Skeletal muscle satellite cell (primary cell): ENCODE measurements at regions not wholly inside any gene's neighbourhood (a gene's known extent, or its start where the extent isn't known, plus 50 kb on each side); places are given as distances from the start of the nearest gene placed in this dataset.

ENCODE experiments used
- H3K27me3 ChIP-seq: 2 replicates; pipeline ENCODE4 v1.7.0; 2013; ENCODE audit warnings: low read length; ENCODE audit not compliant: control insufficient read depth, insufficient read depth
- H3K36me3 ChIP-seq: 2 replicates; pipeline ENCODE4 v1.7.0; 2013; ENCODE audit warnings: mild to moderate bottlenecking, control low read depth, low read length; ENCODE audit not compliant: insufficient read depth
- H3K4me1 ChIP-seq: 2 replicates; pipeline ENCODE4 v1.7.0; 2013; ENCODE audit warnings: low read length; ENCODE audit not compliant: control insufficient read depth, insufficient read depth
- H3K4me2 ChIP-seq: 2 replicates; pipeline ENCODE4 v1.7.0; 2013; ENCODE audit warnings: mild to moderate bottlenecking, low read length
- H3K4me3 ChIP-seq: 2 replicates; pipeline ENCODE4 v1.7.0; 2013; ENCODE audit warnings: low read length
- H3K9ac ChIP-seq: 2 replicates; pipeline ENCODE4 v1.7.0; 2013; ENCODE audit warnings: mild to moderate bottlenecking, low read depth, low read length, moderate library complexity
- H3K9me3 ChIP-seq: replicated peaks from 2 replicates; pipeline ENCODE4 v1.7.0; 2013; ENCODE audit warnings: mild to moderate bottlenecking, control low read depth, low read length

- Histone ChIP-seq H3K4me1 (peaks cover 29% of the 10 kb centered on the region), H3K9me3 (no peaks in the 10 kb centered on the region), H3K9ac (no peak overlapping the region), H3K36me3 (no peaks in the 10 kb centered on the region), H3K4me2 (no peak overlapping the region), H3K4me3 (no peak overlapping the region), H3K27me3 (no peaks in the 10 kb centered on the region)
These were observed 147.4 kb upstream of the EPHA3 start for GRCh38 chr3:88960019-88960418.

GRCh38 chr3:88963003-88963402, 144.4 kb upstream of the EPHA3 start:
- Histone ChIP-seq H3K4me1 (peaks cover 14% of the 10 kb centered on the region), H3K36me3 (no peaks in the 10 kb centered on the region), H3K4me2 (no peak overlapping the region), H3K9me3 (no peaks in the 10 kb centered on the region), H3K9ac (no peak overlapping the region), H3K27me3 (no peaks in the 10 kb centered on the region), H3K4me3 (no peak overlapping the region)

- Histone ChIP-seq H3K4me3 (no peak overlapping the region), H3K9me3 (no peaks in the 10 kb centered on the region), H3K36me3 (no peaks in the 10 kb centered on the region), H3K9ac (no peak overlapping the region), H3K27me3 (peaks cover 3% of the 10 kb centered on the region), H3K4me2 (no peak overlapping the region), H3K4me1 (no peaks in the 10 kb centered on the region)
These were observed 127.7 kb upstream of the EPHA3 start for GRCh38 chr3:88979760-88980159.

- H3K9me3 ChIP-seq = no peaks in the 10 kb centered on the region
- H3K4me1 ChIP-seq = peaks cover 12% of the 10 kb centered on the region
- H3K9ac ChIP-seq = no peak overlapping the region
- no peak overlapping the region for H3K4me2 ChIP-seq
- H3K4me3 ChIP-seq = no peak overlapping the region
- H3K27me3 ChIP-seq = peaks cover 3% of the 10 kb centered on the region
- no peaks in the 10 kb centered on the region for H3K36me3 ChIP-seq
These were observed 124.0 kb upstream of the EPHA3 start for GRCh38 chr3:88983458-88983857.

- Histone ChIP-seq H3K36me3 (no peaks in the 10 kb centered on the region), H3K4me1 (peaks cover 12% of the 10 kb centered on the region), H3K9ac (no peak overlapping the region), H3K9me3 (no peaks in the 10 kb centered on the region), H3K27me3 (peaks cover 3% of the 10 kb centered on the region), H3K4me3 (no peak overlapping the region), H3K4me2 (no peak overlapping the region)
These were observed 123.2 kb upstream of the EPHA3 start for GRCh38 chr3:88984256-88984655.

- Histone ChIP-seq H3K36me3 (no peaks in the 10 kb centered on the region), H3K27me3 (peaks cover 3% of the 10 kb centered on the region), H3K4me1 (peaks cover 12% of the 10 kb centered on the region), H3K9me3 (no peaks in the 10 kb centered on the region), H3K9ac (no peak overlapping the region), H3K4me2 (no peak overlapping the region), H3K4me3 (no peak overlapping the region)
These were observed 122.6 kb upstream of the EPHA3 start for GRCh38 chr3:88984832-88985231.

DNA sequence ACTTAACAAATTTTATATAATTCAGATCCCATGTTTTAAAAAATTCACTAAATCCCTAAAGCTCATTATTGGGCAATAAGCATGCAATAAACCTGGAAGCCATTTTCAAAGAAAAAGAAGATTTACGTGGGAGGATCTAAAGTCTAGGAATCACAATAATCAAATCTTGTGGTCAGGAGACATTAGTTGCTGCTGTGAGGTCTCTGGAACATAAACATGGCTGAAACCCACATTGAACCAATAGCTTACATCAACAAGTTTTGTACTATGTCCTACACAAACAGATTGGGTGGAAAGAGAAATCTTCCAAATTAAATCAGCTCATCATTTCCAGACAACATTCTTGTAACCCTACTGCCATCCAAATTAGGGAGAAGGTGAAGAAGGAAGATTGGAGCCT, 121.9 kb upstream of the EPHA3 start:
- no peaks in the 10 kb centered on the region for H3K36me3 ChIP-seq

DNA sequence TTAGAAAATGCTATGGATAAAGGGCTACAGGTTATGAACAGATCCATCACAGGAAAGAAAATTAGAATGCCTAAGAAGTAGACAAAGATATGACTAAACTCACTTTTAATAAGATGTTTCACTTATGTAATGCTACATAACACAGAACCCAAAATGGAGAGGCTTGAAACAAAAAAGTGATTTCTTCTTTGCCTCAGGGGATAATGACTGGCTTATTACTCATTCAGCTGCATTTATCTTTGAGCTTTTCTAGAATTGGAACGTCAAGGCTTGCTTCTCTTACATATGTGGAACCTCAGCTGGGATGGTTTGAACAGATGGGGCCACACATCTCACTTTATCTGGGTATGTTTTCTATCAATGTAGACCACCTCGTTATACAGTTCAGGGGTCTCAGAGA, 120.6 kb upstream of the EPHA3 start:
- Histone ChIP-seq H3K4me3 (no peak overlapping the region), H3K4me1 (peaks cover 12% of the 10 kb centered on the region), H3K4me2 (no peak overlapping the region), H3K9ac (no peak overlapping the region), H3K36me3 (no peaks in the 10 kb centered on the region), H3K9me3 (no peaks in the 10 kb centered on the region), H3K27me3 (peaks cover 3% of the 10 kb centered on the region)

More for the DNA sequence above, 121.9 kb upstream of the EPHA3 start:
- Histone ChIP-seq H3K9me3 (no peaks in the 10 kb centered on the region), H3K4me2 (no peak overlapping the region), H3K4me1 (peaks cover 12% of the 10 kb centered on the region), H3K27me3 (peaks cover 3% of the 10 kb centered on the region), H3K9ac (no peak overlapping the region), H3K4me3 (no peak overlapping the region)

DNA sequence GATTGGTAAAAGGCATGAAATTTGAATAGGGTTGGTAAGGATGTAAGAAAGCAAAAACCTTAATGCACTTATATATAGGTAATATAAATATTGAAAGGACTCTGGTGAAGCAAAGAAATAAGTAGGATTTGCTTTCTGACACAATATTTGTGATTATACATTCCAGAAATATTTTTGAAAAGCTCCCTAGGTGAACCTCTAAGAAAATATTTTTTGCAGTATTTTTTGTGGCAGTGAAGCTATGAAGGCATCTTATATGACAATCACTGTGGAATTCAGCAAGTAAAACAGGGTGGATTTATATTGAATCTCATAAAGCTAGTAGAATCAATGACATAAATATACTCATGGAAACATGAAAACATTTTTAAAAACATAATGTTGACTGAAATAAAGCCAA, 119.6 kb upstream of the EPHA3 start:
- no peak overlapping the region for H3K4me3 ChIP-seq
- no peaks in the 10 kb centered on the region for H3K36me3 ChIP-seq
- no peaks in the 10 kb centered on the region for H3K9me3 ChIP-seq
- no peak overlapping the region for H3K4me2 ChIP-seq
- H3K27me3 ChIP-seq = no peaks in the 10 kb centered on the region
- peaks cover 12% of the 10 kb centered on the region for H3K4me1 ChIP-seq
- H3K9ac ChIP-seq = no peak overlapping the region

DNA sequence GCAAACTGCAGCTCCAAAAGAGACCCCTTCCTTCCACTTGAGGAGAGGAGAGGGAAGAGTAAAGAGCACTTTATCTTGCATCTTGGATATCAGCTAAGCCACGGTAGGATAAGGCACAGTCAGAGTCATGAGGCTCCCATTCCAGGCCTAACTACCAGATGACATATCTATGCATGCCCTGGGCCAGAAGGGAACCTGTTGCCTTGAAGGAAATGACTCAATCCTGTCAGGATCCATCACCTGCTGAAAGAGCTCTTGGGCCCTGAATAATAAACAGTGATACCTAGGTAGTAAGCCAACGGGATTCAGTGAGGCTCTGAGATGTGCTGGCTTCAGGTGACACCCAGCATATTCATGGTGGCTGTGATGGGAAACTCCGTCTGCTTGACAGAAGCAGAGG, 118.5 kb upstream of the EPHA3 start:
- Histone ChIP-seq H3K4me3 (no peak overlapping the region), H3K27me3 (no peaks in the 10 kb centered on the region), H3K9ac (no peak overlapping the region), H3K4me1 (peaks cover 12% of the 10 kb centered on the region), H3K36me3 (no peaks in the 10 kb centered on the region), H3K9me3 (no peaks in the 10 kb centered on the region), H3K4me2 (no peak overlapping the region)

DNA sequence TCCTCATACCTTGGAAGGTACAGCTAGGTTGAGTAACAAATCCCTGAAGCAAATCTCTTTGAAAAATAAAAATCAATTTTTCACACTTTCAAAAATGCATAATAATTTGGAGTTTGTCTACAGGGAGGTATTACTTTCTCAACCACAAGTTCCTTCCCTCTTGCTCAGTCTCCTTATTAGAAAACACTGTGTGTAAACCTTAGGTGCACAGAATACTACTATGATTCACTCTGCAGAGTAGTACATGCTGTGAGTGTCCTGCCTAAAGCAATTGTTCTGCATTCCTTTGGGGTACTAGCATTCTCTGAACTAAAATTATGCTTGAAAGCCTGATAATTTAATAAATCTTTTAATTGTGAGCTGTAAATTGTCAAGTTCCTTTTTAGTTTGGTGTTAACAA, 115.9 kb upstream of the EPHA3 start:
- Histone ChIP-seq H3K9me3 (no peaks in the 10 kb centered on the region), H3K4me2 (no peak overlapping the region), H3K9ac (no peak overlapping the region), H3K27me3 (no peaks in the 10 kb centered on the region), H3K4me1 (peaks cover 12% of the 10 kb centered on the region), H3K4me3 (no peak overlapping the region), H3K36me3 (no peaks in the 10 kb centered on the region)

DNA sequence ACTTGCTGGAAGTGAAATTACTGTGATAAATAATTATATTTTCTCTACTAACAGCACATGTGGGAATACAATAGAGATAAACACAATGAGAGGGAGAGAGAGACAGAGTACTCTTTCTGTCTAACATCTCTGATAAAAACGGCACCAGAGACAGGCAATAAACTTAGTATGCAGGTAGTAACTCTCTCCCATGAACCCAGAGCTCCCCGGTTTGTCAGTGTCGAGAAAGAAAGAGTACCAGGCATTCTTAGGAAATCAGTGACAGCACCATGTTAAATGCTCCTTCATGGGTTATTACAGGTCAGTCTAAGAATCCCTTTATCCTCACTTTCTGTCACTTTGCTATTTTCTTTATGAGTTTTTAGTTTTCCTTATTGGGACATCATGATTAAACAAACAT, 110.7 kb upstream of the EPHA3 start:
- no peak overlapping the region for H3K4me3 ChIP-seq
- no peak overlapping the region for H3K9ac ChIP-seq
- H3K4me2 ChIP-seq = no peak overlapping the region
- H3K9me3 ChIP-seq = no peaks in the 10 kb centered on the region
- peaks cover 8% of the 10 kb centered on the region for H3K4me1 ChIP-seq
- H3K36me3 ChIP-seq = no peaks in the 10 kb centered on the region
- no peaks in the 10 kb centered on the region for H3K27me3 ChIP-seq
